Brain microvascular endothelial cell (primary cell): ENCODE measurements at regions not wholly inside any gene's neighbourhood (a gene's known extent, or its start where the extent isn't known, plus 50 kb on each side); places are given as distances from the start of the nearest gene placed in this dataset.

Source experiments
- DNase-seq: peaks from one replicate; pipeline ENCODE4 v3.0.0-alpha.2; 2020
- H3K27ac ChIP-seq: fragments of 250-450 bp; sonication (Bioruptor Pico); 2 replicates; pipeline ENCODE4 v1.5.1; 2020; ENCODE audit warnings: mild to moderate bottlenecking, moderate library complexity
- H3K27me3 ChIP-seq: fragments of 250-450 bp; sonication (Bioruptor Pico); replicated peaks from 2 replicates; pipeline ENCODE4 v1.5.1; 2020; ENCODE audit warnings: mild to moderate bottlenecking
- H3K36me3 ChIP-seq: fragments of 250-450 bp; sonication (Bioruptor Pico); replicated peaks from 2 replicates; pipeline ENCODE4 v1.5.1; 2020; ENCODE audit warnings: mild to moderate bottlenecking
- H3K4me3 ChIP-seq: 2 replicates; pipeline ENCODE4 v1.5.1; 2011; ENCODE audit warnings: low read depth, mild to moderate bottlenecking, control low read depth, low read length, moderate library complexity
- in situ Hi-C: cut with HindIII; loops from 2 replicates; pipeline ENCODE4 v1.10.0; 2017; ENCODE audit warnings: low sequenced_read_pairs, low pct_ligation_motif_present
- TF ChIP-seq, protein P1 (sequence below): IDR thresholded peaks from 2 replicates; pipeline ENCODE4 v1.5.1; 2011; ENCODE audit warnings: low read depth, mild to moderate bottlenecking, moderate library complexity, low read length, control low read depth, inconsistent platforms; ENCODE audit errors: missing control alignments

GRCh38 chr5:157933005-157933404 lies 74.1 kb upstream of the CLINT1 start:
- in situ Hi-C loops, result no loop called here
- Histone ChIP-seq H3K4me3 (no peak overlapping the region), H3K27ac (no peak overlapping the region), H3K36me3 (no peaks in the 10 kb centered on the region), H3K27me3 (no peaks in the 10 kb centered on the region)
- TF ChIP-seq, protein P1, sequence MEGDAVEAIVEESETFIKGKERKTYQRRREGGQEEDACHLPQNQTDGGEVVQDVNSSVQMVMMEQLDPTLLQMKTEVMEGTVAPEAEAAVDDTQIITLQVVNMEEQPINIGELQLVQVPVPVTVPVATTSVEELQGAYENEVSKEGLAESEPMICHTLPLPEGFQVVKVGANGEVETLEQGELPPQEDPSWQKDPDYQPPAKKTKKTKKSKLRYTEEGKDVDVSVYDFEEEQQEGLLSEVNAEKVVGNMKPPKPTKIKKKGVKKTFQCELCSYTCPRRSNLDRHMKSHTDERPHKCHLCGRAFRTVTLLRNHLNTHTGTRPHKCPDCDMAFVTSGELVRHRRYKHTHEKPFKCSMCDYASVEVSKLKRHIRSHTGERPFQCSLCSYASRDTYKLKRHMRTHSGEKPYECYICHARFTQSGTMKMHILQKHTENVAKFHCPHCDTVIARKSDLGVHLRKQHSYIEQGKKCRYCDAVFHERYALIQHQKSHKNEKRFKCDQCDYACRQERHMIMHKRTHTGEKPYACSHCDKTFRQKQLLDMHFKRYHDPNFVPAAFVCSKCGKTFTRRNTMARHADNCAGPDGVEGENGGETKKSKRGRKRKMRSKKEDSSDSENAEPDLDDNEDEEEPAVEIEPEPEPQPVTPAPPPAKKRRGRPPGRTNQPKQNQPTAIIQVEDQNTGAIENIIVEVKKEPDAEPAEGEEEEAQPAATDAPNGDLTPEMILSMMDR, result no peak
- no peak for DNase-seq

DNA sequence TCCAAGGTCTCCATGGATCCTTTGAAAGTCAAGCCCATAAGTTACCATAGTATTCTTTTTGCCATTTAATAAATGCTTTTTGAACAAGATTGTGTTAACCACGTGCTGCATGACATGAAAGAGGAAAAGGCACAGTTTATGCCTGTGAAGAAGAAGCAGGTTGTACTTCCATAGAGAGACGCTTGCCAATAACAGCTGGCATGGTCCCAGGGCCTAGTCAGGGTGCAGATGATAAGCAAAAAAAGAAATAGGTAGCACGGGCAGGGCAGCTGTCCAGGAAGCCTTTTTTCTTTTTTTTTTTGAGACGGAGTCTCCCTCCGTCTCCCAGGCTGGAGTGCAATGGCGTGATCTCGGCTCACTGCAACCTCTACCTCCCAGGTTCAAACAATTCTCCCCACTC lies 71.8 kb upstream of the CLINT1 start:
- DNase-seq, result no peak
- Histone ChIP-seq H3K27me3 (no peaks in the 10 kb centered on the region), H3K4me3 (no peak overlapping the region), H3K36me3 (no peaks in the 10 kb centered on the region), H3K27ac (no peak overlapping the region)
- in situ Hi-C loops, result no loop called here
- TF ChIP-seq, protein P1, result no peak

GRCh38 chr5:157926977-157927376 lies 68.0 kb upstream of the CLINT1 start:
- no peaks in the 10 kb centered on the region for H3K27me3 ChIP-seq
- H3K4me3 ChIP-seq, result no peak overlapping the region
- TF ChIP-seq, protein P1, result no peak
- no peak overlapping the region for H3K27ac ChIP-seq
- H3K36me3 ChIP-seq, result no peaks in the 10 kb centered on the region
- no peak for DNase-seq
- in situ Hi-C loops, result no loop called here

GRCh38 chr5:157925786-157926671 lies 67.1 kb upstream of the CLINT1 start:
- Histone ChIP-seq H3K36me3 (no peaks in the 10 kb centered on the region), H3K4me3 (no peak overlapping the region), H3K27me3 (no peaks in the 10 kb centered on the region), H3K27ac (no peak overlapping the region)
- TF ChIP-seq, protein P1, result no peak
- no peak for DNase-seq
- in situ Hi-C loops, result no loop called here

- Histone ChIP-seq H3K27ac (no peak overlapping the region), H3K4me3 (no peak overlapping the region), H3K27me3 (no peaks in the 10 kb centered on the region), H3K36me3 (no peaks in the 10 kb centered on the region)
- peak; percentile 18 for DNase-seq
- in situ Hi-C loops, result no loop called here
- TF ChIP-seq, protein P1, result no peak
Measured at GRCh38 chr5:157924931-157925729, 66.2 kb upstream of the CLINT1 start.
